Uterus (tissue), 3 donors: ENCODE measurements at regions not wholly inside any gene's neighbourhood (a gene's known extent, or its start where the extent isn't known, plus 50 kb on each side); places are given as distances from the start of the nearest gene placed in this dataset.

Experiments
- DNase-seq, 2 donors: peaks; one replicate each; pipeline ENCODE4 v3.0.0-alpha.2; 2019 to 2020
- H3K27ac ChIP-seq, 2 donors: fragments of 200-600 bp; sonication (generic); 1 replicate in 1 of 2; 2 replicates in 1 of 2; pipeline ENCODE4 v1.5.1; 2016 to 2018
- H3K27me3 ChIP-seq, 2 donors: fragments of 200-600 bp; sonication (generic); one replicate each; pipeline ENCODE4 v1.5.1; 2018 to 2019; ENCODE audit warnings: control low read depth in 1 of 2
- H3K36me3 ChIP-seq, 2 donors: fragments of 200-600 bp; sonication (generic); one replicate each; pipeline ENCODE4 v1.5.1; 2019; ENCODE audit warnings: control low read depth in 1 of 2
- H3K4me1 ChIP-seq, 2 donors: fragments of 200-600 bp; sonication (generic); one replicate each; pipeline ENCODE4 v1.5.1; 2018 to 2019; ENCODE audit warnings: control low read depth in 1 of 2
- H3K4me3 ChIP-seq, 2 donors: fragments of 200-600 bp; sonication (generic); 1 replicate in 1 of 2; 2 replicates in 1 of 2; pipeline ENCODE4 v1.5.1; 2018 to 2019; ENCODE audit warnings: mild to moderate bottlenecking in 1 of 2
- H3K9me3 ChIP-seq, 2 donors: fragments of 200-600 bp; sonication (generic); one replicate each; pipeline ENCODE4 v1.5.1; 2019; ENCODE audit warnings: control low read depth in 1 of 2
- POLR2A ChIP-seq, 2 donors: fragments of 450-650 bp; IDR thresholded peaks; one replicate each; pipeline ENCODE4 v1.6.1; 2016; ENCODE audit warnings: antibody characterized with exemption in 2 of 2, mild to moderate bottlenecking in 1 of 2, moderate library complexity in 1 of 2
- intact Hi-C: fragments of 100-400 bp; cut with DNase I; formaldehyde crosslinking; loops from one replicate; pipeline ENCODE4 v1.15.1; 2023; ENCODE audit warnings: low total_unique reads
- TF ChIP-seq, protein P1 (sequence below), 4 experiments: fragments of 200-600 bp in 2 of 4; fragments of 450-650 bp in 2 of 4; sonication (generic) in 2 of 4; IDR thresholded peaks; one replicate each; pipeline ENCODE4 v1.5.1; 2016 to 2019; ENCODE audit warnings: antibody characterized with exemption in 4 of 4, mild to moderate bottlenecking in 2 of 4, moderate library complexity in 1 of 4
- donor health status: DM: yes; HTN: yes; CAD: no.

DNA sequence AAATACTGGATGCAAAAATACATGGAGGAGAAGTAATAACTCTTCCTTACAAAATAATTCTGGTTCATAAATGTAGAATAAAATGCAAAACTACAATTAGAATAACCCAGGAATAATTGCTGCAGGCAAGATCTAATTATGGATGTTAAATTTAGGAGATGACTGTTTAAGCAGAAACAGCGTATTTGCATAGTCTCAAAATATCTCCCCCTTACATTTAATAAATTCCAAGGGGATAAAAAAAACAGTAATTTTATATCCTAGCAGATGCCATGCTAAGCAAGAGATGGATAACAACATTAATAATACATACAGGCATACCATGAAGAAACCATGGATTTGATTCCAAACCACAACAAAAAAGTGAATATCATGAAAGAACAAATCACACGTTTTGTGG lies 1253.1 kb upstream of the MIR17HG start:
- no peak overlapping the region for H3K4me3 ChIP-seq
- no peaks in the 10 kb centered on the region for H3K27me3 ChIP-seq
- H3K36me3 ChIP-seq: no peaks in the 10 kb centered on the region
- no peaks in the 10 kb centered on the region for H3K9me3 ChIP-seq
- no peak overlapping the region for H3K27ac ChIP-seq
- no peaks in the 10 kb centered on the region for H3K4me1 ChIP-seq
- TF ChIP-seq, protein P1, sequence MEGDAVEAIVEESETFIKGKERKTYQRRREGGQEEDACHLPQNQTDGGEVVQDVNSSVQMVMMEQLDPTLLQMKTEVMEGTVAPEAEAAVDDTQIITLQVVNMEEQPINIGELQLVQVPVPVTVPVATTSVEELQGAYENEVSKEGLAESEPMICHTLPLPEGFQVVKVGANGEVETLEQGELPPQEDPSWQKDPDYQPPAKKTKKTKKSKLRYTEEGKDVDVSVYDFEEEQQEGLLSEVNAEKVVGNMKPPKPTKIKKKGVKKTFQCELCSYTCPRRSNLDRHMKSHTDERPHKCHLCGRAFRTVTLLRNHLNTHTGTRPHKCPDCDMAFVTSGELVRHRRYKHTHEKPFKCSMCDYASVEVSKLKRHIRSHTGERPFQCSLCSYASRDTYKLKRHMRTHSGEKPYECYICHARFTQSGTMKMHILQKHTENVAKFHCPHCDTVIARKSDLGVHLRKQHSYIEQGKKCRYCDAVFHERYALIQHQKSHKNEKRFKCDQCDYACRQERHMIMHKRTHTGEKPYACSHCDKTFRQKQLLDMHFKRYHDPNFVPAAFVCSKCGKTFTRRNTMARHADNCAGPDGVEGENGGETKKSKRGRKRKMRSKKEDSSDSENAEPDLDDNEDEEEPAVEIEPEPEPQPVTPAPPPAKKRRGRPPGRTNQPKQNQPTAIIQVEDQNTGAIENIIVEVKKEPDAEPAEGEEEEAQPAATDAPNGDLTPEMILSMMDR (IDR thresholded peaks at IDR 0.05): no peak
- no peak for TF ChIP-seq POLR2A (IDR thresholded peaks at IDR 0.05)
- no peak for DNase-seq
- intact Hi-C loops: no loop called here

DNA sequence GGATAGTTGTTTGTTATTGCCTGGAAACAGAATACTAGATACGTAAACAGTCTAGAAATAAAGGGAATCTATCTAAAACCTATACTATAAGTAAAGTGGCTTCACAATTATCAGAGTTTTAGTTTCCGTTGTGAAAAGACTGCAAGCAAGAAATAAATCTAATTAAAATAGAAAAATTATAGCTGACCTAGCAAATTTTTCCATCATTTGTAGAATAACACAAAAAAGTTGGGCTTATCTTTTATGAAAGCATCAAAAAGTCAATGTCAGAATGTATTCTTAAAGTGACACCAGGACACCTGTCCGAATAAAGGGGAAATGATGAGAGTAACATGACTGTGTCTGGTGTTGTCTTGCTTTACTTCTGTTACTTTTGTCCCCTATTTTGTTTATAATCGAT lies 1248.9 kb upstream of the MIR17HG start:
- no peak for DNase-seq
- TF ChIP-seq, protein P1 (IDR thresholded peaks at IDR 0.05): no peak
- TF ChIP-seq POLR2A (IDR thresholded peaks at IDR 0.05): no peak
- intact Hi-C loops: no loop called here
- H3K9me3 ChIP-seq: no peaks in the 10 kb centered on the region
- H3K36me3 ChIP-seq: no peaks in the 10 kb centered on the region
- H3K27ac ChIP-seq: no peak overlapping the region
- H3K27me3 ChIP-seq: no peaks in the 10 kb centered on the region
- H3K4me1 ChIP-seq: no peaks in the 10 kb centered on the region
- no peak overlapping the region for H3K4me3 ChIP-seq

DNA sequence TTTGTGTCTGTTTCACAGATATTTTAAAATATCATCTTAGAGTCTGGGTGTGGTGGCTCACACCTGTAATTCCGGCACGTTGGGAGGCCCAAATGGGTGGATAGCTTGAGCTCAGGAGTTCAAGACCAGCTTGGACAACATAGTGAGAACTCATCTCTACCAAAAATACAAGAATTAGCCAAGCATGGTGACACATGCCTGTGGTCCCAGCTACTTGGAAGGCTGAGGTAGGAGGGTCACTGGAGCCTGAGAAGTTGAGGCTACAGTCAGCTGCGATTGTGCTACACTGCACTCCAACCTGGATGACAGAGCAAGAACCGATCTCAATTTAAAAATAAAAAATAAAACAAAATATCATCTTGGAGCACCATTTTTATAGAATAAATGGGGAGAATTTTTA lies 1247.6 kb upstream of the MIR17HG start:
- intact Hi-C loops: no loop called here
- no peaks in the 10 kb centered on the region for H3K9me3 ChIP-seq
- H3K27ac ChIP-seq: no peak overlapping the region
- TF ChIP-seq POLR2A (IDR thresholded peaks at IDR 0.05): no peak
- H3K36me3 ChIP-seq: no peaks in the 10 kb centered on the region
- no peak for DNase-seq
- H3K27me3 ChIP-seq: no peaks in the 10 kb centered on the region
- H3K4me1 ChIP-seq: no peaks in the 10 kb centered on the region
- H3K4me3 ChIP-seq: no peak overlapping the region

DNA sequence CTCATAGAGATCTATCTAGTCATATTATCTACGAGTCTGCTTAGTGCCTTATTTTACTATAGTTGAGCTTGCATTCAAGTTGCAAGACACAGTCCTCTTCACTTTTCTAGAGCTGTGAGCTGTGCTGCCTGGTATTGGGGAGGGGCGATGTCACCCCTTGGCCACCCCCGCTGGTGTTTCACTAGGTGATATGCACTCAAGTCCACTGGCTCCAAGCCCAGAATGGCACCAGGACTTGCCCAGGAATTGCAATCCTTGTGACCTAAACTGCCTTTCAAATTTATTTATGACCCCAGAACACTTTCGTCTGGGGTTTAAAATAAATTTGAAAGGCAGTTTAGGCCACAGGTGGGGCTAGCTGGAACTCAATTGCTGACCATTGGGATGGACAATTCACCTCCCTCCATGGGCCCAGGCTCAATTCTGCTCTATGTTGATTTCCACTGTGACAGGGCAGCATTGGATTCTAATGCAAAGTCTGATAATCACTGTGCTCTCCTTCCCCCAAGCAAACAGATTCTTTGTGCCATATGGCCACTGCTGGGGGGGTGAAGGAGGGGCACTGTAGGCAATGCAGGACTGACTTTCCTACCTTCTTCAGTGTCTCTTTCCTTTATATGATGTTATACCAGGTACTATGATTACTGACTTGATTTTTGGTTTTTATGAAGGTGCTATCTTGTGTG lies 1244.2 kb upstream of the MIR17HG start:
- H3K27me3 ChIP-seq: no peaks in the 10 kb centered on the region
- no peaks in the 10 kb centered on the region for H3K36me3 ChIP-seq
- intact Hi-C loops: no loop called here
- no peaks in the 10 kb centered on the region for H3K9me3 ChIP-seq
- no peak overlapping the region for H3K4me3 ChIP-seq
- no peak for DNase-seq
- no peak for TF ChIP-seq POLR2A (IDR thresholded peaks at IDR 0.05)
- no peak overlapping the region for H3K27ac ChIP-seq
- H3K4me1 ChIP-seq: no peaks in the 10 kb centered on the region

DNA sequence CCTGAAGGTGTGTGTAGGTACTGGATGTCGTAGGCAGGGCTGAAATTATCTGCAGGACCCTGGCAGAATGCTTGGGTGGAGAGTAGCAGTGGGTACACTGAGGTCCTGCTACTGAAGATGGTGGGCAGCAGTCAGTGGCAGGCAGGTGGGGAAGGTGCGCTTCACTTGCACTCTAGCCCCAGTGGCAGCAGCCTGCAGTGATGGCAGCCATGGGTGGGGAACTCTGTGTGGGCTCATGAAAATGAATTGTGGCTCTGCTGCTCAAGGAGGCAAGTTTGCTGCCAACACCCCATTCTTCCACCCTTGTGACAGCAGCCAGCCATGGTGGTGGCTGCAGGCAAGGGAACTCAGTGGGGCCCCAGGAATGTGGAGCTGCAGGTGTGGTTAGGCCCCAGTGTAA lies 1242.7 kb upstream of the MIR17HG start:
- no peak overlapping the region for H3K4me3 ChIP-seq
- H3K4me1 ChIP-seq: no peaks in the 10 kb centered on the region
- DNase-seq: no peak
- H3K36me3 ChIP-seq: no peaks in the 10 kb centered on the region
- no peaks in the 10 kb centered on the region for H3K27me3 ChIP-seq
- intact Hi-C loops: no loop called here
- H3K27ac ChIP-seq: no peak overlapping the region
- no peaks in the 10 kb centered on the region for H3K9me3 ChIP-seq
- no peak for TF ChIP-seq POLR2A (IDR thresholded peaks at IDR 0.05)
- TF ChIP-seq, protein P1 (IDR thresholded peaks at IDR 0.05): no peak

DNA sequence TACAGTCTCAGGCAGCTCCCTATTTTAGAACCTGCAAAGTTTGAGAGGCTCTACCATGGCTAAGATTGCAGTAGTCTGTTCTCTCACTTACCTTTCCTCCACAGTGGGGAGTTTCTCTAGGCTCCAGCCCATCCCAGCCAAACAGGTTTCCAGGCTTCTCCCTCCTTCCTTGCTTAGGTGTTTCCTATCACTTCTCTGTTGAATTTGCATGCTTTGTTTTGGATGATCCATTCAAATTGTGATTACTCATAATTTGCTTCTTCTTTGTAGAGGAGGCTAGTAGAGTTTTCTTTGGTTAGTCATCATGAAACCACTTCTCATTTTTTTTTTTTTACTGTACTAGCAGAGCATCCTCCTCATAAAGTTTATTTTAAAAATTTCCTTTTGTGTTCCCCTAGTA lies 1242.2 kb upstream of the MIR17HG start:
- Histone ChIP-seq H3K4me1 (no peaks in the 10 kb centered on the region), H3K27me3 (no peaks in the 10 kb centered on the region), H3K27ac (no peak overlapping the region), H3K9me3 (no peaks in the 10 kb centered on the region), H3K4me3 (no peak overlapping the region), H3K36me3 (no peaks in the 10 kb centered on the region)
- DNase-seq: no peak
- TF ChIP-seq, protein P1 (IDR thresholded peaks at IDR 0.05): no peak
- TF ChIP-seq POLR2A (IDR thresholded peaks at IDR 0.05): no peak
- intact Hi-C loops: no loop called here
